Pancreas (tissue), 10 donors: ENCODE measurements at regions not wholly inside any gene's neighbourhood (a gene's known extent, or its start where the extent isn't known, plus 50 kb on each side); places are given as distances from the start of the nearest gene placed in this dataset.

Source experiments
- ATAC-seq, 4 donors: fragments of 200-7000 bp; cut with Tn5 transposase; one replicate each; pipeline versions ENCODE4 v1.8.0 to v1.9.1; 2020; ENCODE audit warnings: mild to moderate bottlenecking in 4 of 4, moderate library complexity in 4 of 4
- DNase-seq, 6 donors: peaks; one replicate each; pipeline ENCODE4 v3.0.0-alpha.2; 2020
- FAIRE-seq: peaks from 2 replicates; lab custom pipeline; 2012; peaks lifted over from hg19 to GRCh38; lab: Jason Lieb, UNC
- H3K27ac ChIP-seq, 4 donors: fragments of 200-600 bp; sonication (generic); 1 replicate in 3 of 4; 2 replicates in 1 of 4; pipeline versions ENCODE4 v1.5.0 to v1.8.0; 2020
- H3K27me3 ChIP-seq, 4 donors: fragments of 200-600 bp; one replicate each; pipeline ENCODE4 v1.8.0; 2021
- H3K36me3 ChIP-seq, 3 donors: fragments of 200-600 bp; sonication (generic) in 1 of 3; one replicate each; pipeline versions ENCODE4 v1.5.0 to v1.8.0; 2020 to 2021
- H3K4me1 ChIP-seq, 3 donors: fragments of 200-600 bp; one replicate each; pipeline ENCODE4 v1.8.0; 2021
- H3K4me3 ChIP-seq, 4 donors: fragments of 200-600 bp; sonication (generic) in 2 of 4; one replicate each; pipeline versions ENCODE4 v1.5.0 to v1.8.0; 2020 to 2021
- H3K9me3 ChIP-seq, 4 donors: fragments of 200-600 bp; one replicate each; pipeline ENCODE4 v1.8.0; 2021
- WGBS, 2 donors: extraction: QIAGEN DNeasy Blood & Tissue Kit; methylation state at CpG; one replicate each; pipeline ENCODE4 v1.1.7; 2013; 5-methylcytosine and 5-hydroxymethylcytosine counted together
- intact Hi-C, 3 donors: fragments of 100-400 bp; cut with DNase I; formaldehyde crosslinking; loops; one replicate each; pipeline versions ENCODE4 v1.11.1 to v1.14.2; 2022
- TF ChIP-seq, protein P1 (sequence below), 4 donors: fragments of 200-600 bp; sonication (generic) in 3 of 4; IDR thresholded peaks; one replicate each; pipeline versions ENCODE4 v1.5.0 to v1.8.0; 2021; ENCODE audit warnings: antibody characterized with exemption in 4 of 4
- donor health status: healthy with polysubstance abuse.
- donor health status: DM: no; HTN: no; CAD: no; lungs with moderate emphysema.
- donor health status: DM: no; HTN: no; CAD: no.
- donor health status: control.
- donor health status: control.
- donor health status: Bipolar disorder and iron deficiency.
- donor health status: DM: yes; HTN: yes; CAD: no.
- donor health status: DM: no; HTN: no; CAD: no.
- donor health status: DM: no; HTN: no; CAD: no.
- donor health status: DM: yes; HTN: yes; CAD: no.

DNA sequence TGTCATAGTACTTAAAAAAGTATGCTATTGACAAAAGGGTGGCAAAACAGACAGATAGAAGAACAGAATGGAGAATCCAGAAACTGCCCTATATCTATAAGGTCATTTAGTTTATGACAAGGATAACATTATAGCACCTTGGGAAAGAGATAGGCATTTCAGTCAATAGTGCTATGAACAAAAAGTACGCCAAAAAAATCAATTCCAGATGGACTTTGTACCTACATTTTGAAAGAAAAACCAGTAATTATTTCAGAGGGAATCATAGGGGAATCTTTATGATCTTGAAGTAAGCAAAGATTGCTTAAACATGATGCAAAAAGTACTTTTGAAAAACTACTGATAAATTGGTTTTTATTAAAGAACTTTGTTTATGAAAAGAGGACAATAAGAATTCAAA, 59.9 kb upstream of the SETBP1 start:
- Histone ChIP-seq H3K9me3 (no peaks in the 10 kb centered on the region), H3K4me3 (no peak overlapping the region), H3K27me3 (no peaks in the 10 kb centered on the region), H3K36me3 (no peaks in the 10 kb centered on the region), H3K27ac (no peak overlapping the region), H3K4me1 (peaks cover 0 to 6% (median 0%) of the 10 kb centered on the region in 3 donors)
- DNase-seq (no peak), FAIRE-seq (no peak), ATAC-seq (no peak)
- WGBS, 2 donors = 16 to 20% methylated on average over 1 of the region's 1 CpG
- intact Hi-C loops = no loop called here
- TF ChIP-seq, protein P1, sequence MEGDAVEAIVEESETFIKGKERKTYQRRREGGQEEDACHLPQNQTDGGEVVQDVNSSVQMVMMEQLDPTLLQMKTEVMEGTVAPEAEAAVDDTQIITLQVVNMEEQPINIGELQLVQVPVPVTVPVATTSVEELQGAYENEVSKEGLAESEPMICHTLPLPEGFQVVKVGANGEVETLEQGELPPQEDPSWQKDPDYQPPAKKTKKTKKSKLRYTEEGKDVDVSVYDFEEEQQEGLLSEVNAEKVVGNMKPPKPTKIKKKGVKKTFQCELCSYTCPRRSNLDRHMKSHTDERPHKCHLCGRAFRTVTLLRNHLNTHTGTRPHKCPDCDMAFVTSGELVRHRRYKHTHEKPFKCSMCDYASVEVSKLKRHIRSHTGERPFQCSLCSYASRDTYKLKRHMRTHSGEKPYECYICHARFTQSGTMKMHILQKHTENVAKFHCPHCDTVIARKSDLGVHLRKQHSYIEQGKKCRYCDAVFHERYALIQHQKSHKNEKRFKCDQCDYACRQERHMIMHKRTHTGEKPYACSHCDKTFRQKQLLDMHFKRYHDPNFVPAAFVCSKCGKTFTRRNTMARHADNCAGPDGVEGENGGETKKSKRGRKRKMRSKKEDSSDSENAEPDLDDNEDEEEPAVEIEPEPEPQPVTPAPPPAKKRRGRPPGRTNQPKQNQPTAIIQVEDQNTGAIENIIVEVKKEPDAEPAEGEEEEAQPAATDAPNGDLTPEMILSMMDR (IDR thresholded peaks at IDR 0.05) = no peak

DNA sequence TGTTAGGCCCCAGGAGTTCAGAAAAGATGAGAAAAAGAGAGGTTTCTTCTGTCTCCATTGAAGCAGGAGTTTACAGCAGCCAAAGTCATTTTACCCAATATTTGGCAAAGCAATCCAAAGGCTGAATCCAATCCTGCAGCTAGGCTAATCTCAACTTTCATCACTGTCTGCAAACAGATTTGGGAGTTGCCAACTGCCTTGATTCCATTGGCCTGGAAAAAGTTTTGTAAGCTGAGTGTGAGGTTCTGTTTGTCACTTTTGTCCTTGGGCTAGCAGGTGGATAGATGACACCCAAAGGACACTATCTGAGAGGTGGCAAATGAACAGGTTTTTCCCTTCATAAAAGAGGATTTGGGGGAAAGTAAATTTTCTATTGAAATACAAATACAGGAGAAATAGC, 56.6 kb upstream of the SETBP1 start:
- H3K4me1 ChIP-seq = peaks cover 0 to 6% (median 0%) of the 10 kb centered on the region in 3 donors
- no peak for FAIRE-seq
- no peak for ATAC-seq
- no peak for DNase-seq
- intact Hi-C loops = no loop called here
- no peaks in the 10 kb centered on the region for H3K9me3 ChIP-seq
- no peak overlapping the region for H3K4me3 ChIP-seq
- TF ChIP-seq, protein P1 (IDR thresholded peaks at IDR 0.05) = no peak
- H3K27ac ChIP-seq = no peak overlapping the region
- no peaks in the 10 kb centered on the region for H3K27me3 ChIP-seq
- H3K36me3 ChIP-seq = no peaks in the 10 kb centered on the region

DNA sequence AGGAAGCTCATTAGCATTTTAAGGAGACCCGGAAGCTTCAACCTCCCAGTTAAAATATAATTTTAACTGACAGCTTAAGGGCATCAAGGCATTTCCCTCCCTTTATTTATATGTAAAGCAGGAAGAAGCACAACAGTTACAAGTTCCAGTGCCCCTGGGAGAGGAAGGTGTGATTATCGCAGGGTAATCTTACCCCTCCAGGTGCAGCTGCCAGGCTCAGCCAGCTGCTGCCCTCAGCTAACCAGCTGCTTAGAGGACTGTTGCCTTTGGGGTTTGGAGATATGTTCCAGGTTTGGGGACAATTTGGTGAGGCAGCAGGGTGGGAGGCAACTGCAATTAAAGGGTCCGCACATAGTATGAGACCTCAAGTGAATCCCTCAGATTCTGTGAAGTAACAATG, 55.3 kb upstream of the SETBP1 start:
- Histone ChIP-seq H3K4me3 (no peak overlapping the region), H3K27me3 (no peaks in the 10 kb centered on the region), H3K4me1 (peaks cover 0 to 6% (median 0%) of the 10 kb centered on the region in 3 donors), H3K9me3 (no peaks in the 10 kb centered on the region), H3K36me3 (no peaks in the 10 kb centered on the region), H3K27ac (no peak overlapping the region)
- intact Hi-C loops = no loop called here
- TF ChIP-seq, protein P1 (IDR thresholded peaks at IDR 0.05) = no peak
- FAIRE-seq (no peak), DNase-seq (no peak), ATAC-seq (no peak)
- WGBS, 2 donors = 90 to 91% methylated on average over 3 of the region's 3 CpGs

DNA sequence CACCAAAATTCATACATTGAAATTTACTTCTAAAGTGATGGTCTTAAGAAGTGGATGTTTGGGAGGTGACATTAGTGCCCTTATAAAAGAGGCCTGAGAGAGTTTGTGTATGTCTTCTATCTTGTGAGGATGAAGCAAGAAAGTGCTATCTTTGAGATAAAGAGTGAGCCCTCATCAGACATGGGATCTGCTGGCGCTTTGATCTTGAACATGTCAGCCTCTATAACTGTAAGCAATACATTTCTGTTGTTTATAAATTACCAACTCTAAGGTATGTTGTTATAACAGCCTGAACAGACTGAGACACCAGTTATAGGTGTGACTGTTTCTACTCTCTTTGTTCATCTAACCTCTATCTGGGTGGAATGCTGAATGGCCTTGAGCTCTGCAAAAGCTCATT, 54.5 kb upstream of the SETBP1 start:
- no peaks in the 10 kb centered on the region for H3K9me3 ChIP-seq
- WGBS, 2 donors = 96 to 98% methylated on average over 1 of the region's 1 CpG
- H3K27me3 ChIP-seq = no peaks in the 10 kb centered on the region
- H3K4me3 ChIP-seq = no peak overlapping the region
- DNase-seq = no peak
- no peak overlapping the region for H3K27ac ChIP-seq
- peaks cover 0 to under 1% (median 0%) of the 10 kb centered on the region in 3 donors for H3K4me1 ChIP-seq
- TF ChIP-seq, protein P1 (IDR thresholded peaks at IDR 0.05) = no peak
- no peak for ATAC-seq
- FAIRE-seq = no peak
- intact Hi-C loops = no loop called here
- no peaks in the 10 kb centered on the region for H3K36me3 ChIP-seq

DNA sequence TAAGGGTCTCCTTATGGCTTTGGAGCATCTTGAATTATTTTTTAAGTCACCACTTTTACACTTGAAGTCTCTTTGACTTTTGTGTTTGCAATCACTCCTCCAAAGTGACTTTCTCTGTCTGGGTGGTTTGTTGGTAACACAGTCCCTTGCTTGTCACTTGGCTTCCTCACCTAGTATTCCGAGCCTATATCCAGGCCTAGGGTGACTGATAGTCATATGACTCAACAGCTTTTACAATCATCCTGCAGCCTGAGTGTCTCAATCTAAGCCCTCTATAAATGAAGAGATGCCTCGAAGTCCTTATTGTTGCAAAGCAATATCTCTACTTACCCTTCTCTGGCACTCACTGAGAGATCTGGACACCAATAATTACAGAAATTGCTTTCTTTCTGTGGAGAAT, 53.9 kb upstream of the SETBP1 start:
- DNase-seq (no peak), FAIRE-seq (no peak), ATAC-seq (no peak)
- Histone ChIP-seq H3K9me3 (no peaks in the 10 kb centered on the region), H3K27me3 (no peaks in the 10 kb centered on the region), H3K4me3 (no peak overlapping the region), H3K4me1 (no peaks in the 10 kb centered on the region), H3K36me3 (no peaks in the 10 kb centered on the region), H3K27ac (no peak overlapping the region)
- intact Hi-C loops = no loop called here
- TF ChIP-seq, protein P1 (IDR thresholded peaks at IDR 0.05) = no peak
- WGBS, 2 donors = 80 to 82% methylated on average over 2 of the region's 2 CpGs
